ENCODE measurements at regions not wholly inside any gene's neighbourhood (a gene's known extent, or its start where the extent isn't known, plus 50 kb on each side); places are given as distances from the start of the nearest gene placed in this dataset.

DNA sequence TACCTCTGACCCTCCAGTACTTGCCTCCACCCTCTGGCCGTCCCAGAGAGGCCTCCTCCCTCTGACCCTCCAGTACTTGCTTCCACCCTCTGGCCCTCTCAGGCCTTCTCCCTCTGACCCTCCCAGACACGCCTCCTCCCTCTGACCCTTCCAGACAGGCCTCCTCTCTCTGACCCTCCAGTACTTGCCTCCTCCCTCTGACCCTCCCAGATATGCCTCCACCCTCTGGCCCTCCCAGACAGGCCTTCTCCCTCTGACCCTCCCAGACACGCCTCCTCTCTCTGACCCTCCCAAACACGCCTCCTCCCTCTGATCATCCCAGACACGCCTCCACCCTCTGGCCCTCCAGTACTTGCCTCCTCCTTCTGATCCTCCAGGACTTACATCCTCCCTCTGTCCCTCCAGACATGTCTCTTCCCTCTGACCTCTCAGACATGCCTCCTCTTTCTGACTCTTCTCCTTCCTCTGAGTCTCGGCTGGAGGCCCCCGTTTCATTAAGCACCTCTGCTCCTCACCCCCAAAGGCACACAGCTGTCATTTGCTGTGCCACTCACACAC lies 71.9 kb downstream of the PHETA1 start:
- H3K4me3 ChIP-seq, result no peak overlapping the region
- H4K20me1 ChIP-seq (ENCODE audit: insufficient read depth, poor library complexity, severe bottlenecking), result no peaks in the 10 kb centered on the region
- DNase-seq (ENCODE audit: low spot score), result no peak
- H3K27ac ChIP-seq, result no peak overlapping the region
- H3K9me2 ChIP-seq (replicated peaks; ENCODE audit: insufficient read depth), result no peaks in the 10 kb centered on the region
- no peak overlapping the region for H3K4me2 ChIP-seq
- no peaks in the 10 kb centered on the region for H3K36me3 ChIP-seq (replicated peaks; ENCODE audit: insufficient read depth, low read depth)
- H3K27me3 ChIP-seq, result no peaks in the 10 kb centered on the region
- no peak overlapping the region for H2AFZ ChIP-seq
- H3K79me2 ChIP-seq, result no peaks in the 10 kb centered on the region
- WGBS (ENCODE audit: low lambda C conversion rate, missing lambda C conversion rate), result 90% methylated on average over 7 of the region's 7 CpGs
- TF ChIP-seq CTCF (IDR thresholded peaks at IDR 0.05; ENCODE audit: poor library complexity), result no peak
- TF ChIP-seq EZH2phosphoT487 (IDR thresholded peaks at IDR 0.05; ENCODE audit: low read depth, severe bottlenecking, unreplicated experiment), result no peak
- TF ChIP-seq EZH2 (IDR thresholded peaks at IDR 0.05; ENCODE audit: borderline replicate concordance), result no peak
- no peaks in the 10 kb centered on the region for H3K9me3 ChIP-seq (ENCODE audit: low read depth)
- no peaks in the 10 kb centered on the region for H3K4me1 ChIP-seq (ENCODE audit: insufficient read depth)

GRCh38 chr12:111295176-111295575 lies 73.7 kb downstream of the PHETA1 start:
- no peak overlapping the region for H2AFZ ChIP-seq
- WGBS (ENCODE audit: low lambda C conversion rate, missing lambda C conversion rate), result 77% methylated on average over 10 of the region's 10 CpGs

DNA sequence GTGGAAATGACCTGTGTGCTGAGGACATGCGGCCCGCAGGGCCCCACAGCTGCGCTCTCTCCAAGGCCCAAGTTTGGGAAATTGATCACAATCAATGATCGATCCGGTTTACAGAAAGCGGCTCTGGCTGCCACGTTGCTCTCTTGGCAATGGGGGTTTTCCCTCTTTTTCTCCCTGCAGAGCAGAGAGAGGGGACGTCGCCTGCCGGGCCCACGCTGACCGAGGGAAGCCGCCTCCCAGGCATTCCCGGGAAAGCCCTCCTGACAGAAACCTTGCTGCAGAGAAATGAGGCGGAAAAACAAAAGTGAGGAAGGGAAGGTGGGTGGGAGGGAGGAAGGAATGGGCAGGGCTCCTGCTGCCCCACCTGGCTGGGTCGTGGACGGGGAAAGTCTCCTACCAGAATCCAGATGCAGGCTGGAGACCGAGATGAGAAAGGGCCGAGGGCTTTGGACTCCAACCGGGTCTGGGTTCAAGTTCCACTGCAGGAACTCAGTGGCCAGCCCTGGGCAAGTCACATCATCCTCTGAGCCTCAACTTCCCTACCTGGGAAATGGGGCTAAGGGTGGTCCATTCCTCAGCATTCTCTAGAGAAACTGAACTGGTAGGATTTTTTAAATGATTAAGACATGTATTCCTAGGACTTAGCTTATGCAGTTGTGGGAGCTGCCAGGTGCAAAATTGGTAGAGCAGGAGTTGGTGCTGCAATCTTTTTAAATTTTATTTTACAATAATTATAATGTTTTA lies 75.5 kb downstream of the PHETA1 start:
- Histone ChIP-seq H3K36me3 (replicated peaks; ENCODE audit: insufficient read depth, low read depth) (no peaks in the 10 kb centered on the region), H3K4me3 (no peak overlapping the region), H3K4me2 (no peak overlapping the region), H3K9me3 (ENCODE audit: low read depth) (no peaks in the 10 kb centered on the region), H2AFZ (no peak overlapping the region), H4K20me1 (ENCODE audit: insufficient read depth, poor library complexity, severe bottlenecking) (no peaks in the 10 kb centered on the region), H3K79me2 (no peaks in the 10 kb centered on the region), H3K9me2 (replicated peaks; ENCODE audit: insufficient read depth) (no peaks in the 10 kb centered on the region), H3K4me1 (ENCODE audit: insufficient read depth) (no peaks in the 10 kb centered on the region), H3K27me3 (no peaks in the 10 kb centered on the region), H3K27ac (no peak overlapping the region)
- DNase-seq (ENCODE audit: low spot score), result no peak
- TF ChIP-seq EZH2phosphoT487 (IDR thresholded peaks at IDR 0.05; ENCODE audit: low read depth, severe bottlenecking, unreplicated experiment), result no peak
- TF ChIP-seq CTCF (IDR thresholded peaks at IDR 0.05; ENCODE audit: poor library complexity), result no peak
- TF ChIP-seq EZH2 (IDR thresholded peaks at IDR 0.05; ENCODE audit: borderline replicate concordance), result no peak
- 92% methylated on average over 20 of the region's 20 CpGs for WGBS (ENCODE audit: low lambda C conversion rate, missing lambda C conversion rate)

More at GRCh38 chr12:111295176-111295575, 73.7 kb downstream of the PHETA1 start:
- no peaks in the 10 kb centered on the region for H3K27me3 ChIP-seq
- H3K4me2 ChIP-seq, result no peak overlapping the region
- no peak overlapping the region for H3K4me3 ChIP-seq
- H3K27ac ChIP-seq, result no peak overlapping the region
- no peaks in the 10 kb centered on the region for H3K36me3 ChIP-seq (replicated peaks; ENCODE audit: insufficient read depth, low read depth)
- no peak for DNase-seq (ENCODE audit: low spot score)
- no peak for TF ChIP-seq EZH2 (IDR thresholded peaks at IDR 0.05; ENCODE audit: borderline replicate concordance)
- no peak for TF ChIP-seq EZH2phosphoT487 (IDR thresholded peaks at IDR 0.05; ENCODE audit: low read depth, severe bottlenecking, unreplicated experiment)
- no peak for TF ChIP-seq CTCF (IDR thresholded peaks at IDR 0.05; ENCODE audit: poor library complexity)
- H3K9me3 ChIP-seq (ENCODE audit: low read depth), result no peaks in the 10 kb centered on the region
- H3K4me1 ChIP-seq (ENCODE audit: insufficient read depth), result no peaks in the 10 kb centered on the region
- H4K20me1 ChIP-seq (ENCODE audit: insufficient read depth, poor library complexity, severe bottlenecking), result no peaks in the 10 kb centered on the region
- no peaks in the 10 kb centered on the region for H3K79me2 ChIP-seq
- H3K9me2 ChIP-seq (replicated peaks; ENCODE audit: insufficient read depth), result no peaks in the 10 kb centered on the region

Measured in hepatocyte (in vitro differentiated cells).